GM19043 (cell line): ENCODE measurements at regions not wholly inside any gene's neighbourhood (a gene's known extent, or its start where the extent isn't known, plus 50 kb on each side); places are given as distances from the start of the nearest gene placed in this dataset.

Source experiments
- ATAC-seq: cut with Tn5 transposase; IDR thresholded peaks from one replicate; pipeline ENCODE4 v1.9.1; 2021; ENCODE audit warnings: low read depth; ENCODE audit not compliant: unreplicated experiment

GRCh38 chr10:121405096-121405495 is 193.1 kb downstream of the FGFR2 start:
- ATAC-seq = no peak

GRCh38 chr10:121405549-121405948 is 192.7 kb downstream of the FGFR2 start:
- ATAC-seq = no peak

- no peak for ATAC-seq
Observed at GRCh38 chr10:121405953-121406352, 192.3 kb downstream of the FGFR2 start.

- no peak for ATAC-seq
Observed at GRCh38 chr10:121406823-121407545, 191.3 kb downstream of the FGFR2 start.

- ATAC-seq = no peak
Observed at GRCh38 chr10:121409466-121410104, 188.7 kb downstream of the FGFR2 start.

- no peak for ATAC-seq
Observed at GRCh38 chr10:121411004-121411403, 187.2 kb downstream of the FGFR2 start.

GRCh38 chr10:121413951-121414350 is 184.3 kb downstream of the FGFR2 start:
- no peak for ATAC-seq

- ATAC-seq = no peak
Observed at GRCh38 chr10:121414366-121415062, 183.7 kb downstream of the FGFR2 start.

- no peak for ATAC-seq
Observed at GRCh38 chr10:121415063-121415399, 183.2 kb downstream of the FGFR2 start.

GRCh38 chr10:121416071-121416470 is 182.2 kb downstream of the FGFR2 start:
- no peak for ATAC-seq

- no peak for ATAC-seq
Observed at GRCh38 chr10:121417298-121417697, 180.9 kb downstream of the FGFR2 start.

GRCh38 chr10:121418126-121418777 is 180.0 kb downstream of the FGFR2 start:
- ATAC-seq = no peak

GRCh38 chr10:121420006-121420405 is 178.2 kb downstream of the FGFR2 start:
- no peak for ATAC-seq

GRCh38 chr10:121422096-121422495 is 176.1 kb downstream of the FGFR2 start:
- no peak for ATAC-seq

- no peak for ATAC-seq
Observed at GRCh38 chr10:121425623-121426022, 172.6 kb downstream of the FGFR2 start.

GRCh38 chr10:121426307-121426706 is 171.9 kb downstream of the FGFR2 start:
- ATAC-seq = no peak
